ENCODE measurements at regions not wholly inside any gene's neighbourhood (a gene's known extent, or its start where the extent isn't known, plus 50 kb on each side); places are given as distances from the start of the nearest gene placed in this dataset.

- Mint-ChIP-seq H3K36me3 (ENCODE audit: low read depth) (no peaks in the 10 kb centered on the region), H3K9me3 (no peaks in the 10 kb centered on the region), H3K4me3 (no peak overlapping the region), H3K4me1 (no peaks in the 10 kb centered on the region), H3K27me3 (no peaks in the 10 kb centered on the region), H3K27ac (no peak overlapping the region)
- DNase-seq, result no peak
- ChIA-PET POLR2A (no interaction called here), CTCF (no interaction called here)
Measured at GRCh38 chr16:52725461-52725860, 178.5 kb upstream of the TOX3 start.

GRCh38 chr16:52725043-52725442 lies 178.1 kb upstream of the TOX3 start:
- Mint-ChIP-seq H3K4me1 (no peaks in the 10 kb centered on the region), H3K27me3 (no peaks in the 10 kb centered on the region), H3K9me3 (no peaks in the 10 kb centered on the region), H3K36me3 (ENCODE audit: low read depth) (no peaks in the 10 kb centered on the region), H3K27ac (no peak overlapping the region), H3K4me3 (no peak overlapping the region)
- no peak for DNase-seq
- ChIA-PET POLR2A (no interaction called here), CTCF (no interaction called here)

- POLR2A ChIA-PET, result no interaction called here
Measured at GRCh38 chr16:52721331-52721730, 174.4 kb upstream of the TOX3 start.

GRCh38 chr16:52718046-52718445 lies 171.1 kb upstream of the TOX3 start:
- no peaks in the 10 kb centered on the region for H3K4me1 Mint-ChIP-seq
- ChIA-PET CTCF (no interaction called here), POLR2A (no interaction called here)
- H3K27ac Mint-ChIP-seq, result no peak overlapping the region
- H3K9me3 Mint-ChIP-seq, result peaks cover 7% of the 10 kb centered on the region
- H3K36me3 Mint-ChIP-seq (ENCODE audit: low read depth), result no peaks in the 10 kb centered on the region
- no peak overlapping the region for H3K4me3 Mint-ChIP-seq
- no peak for DNase-seq
- no peaks in the 10 kb centered on the region for H3K27me3 Mint-ChIP-seq

More at GRCh38 chr16:52721331-52721730, 174.4 kb upstream of the TOX3 start:
- H3K9me3 Mint-ChIP-seq, result peaks cover 5% of the 10 kb centered on the region
- H3K4me3 Mint-ChIP-seq, result no peak overlapping the region
- no peaks in the 10 kb centered on the region for H3K4me1 Mint-ChIP-seq
- no peak for DNase-seq
- CTCF ChIA-PET, result no interaction called here
- H3K36me3 Mint-ChIP-seq (ENCODE audit: low read depth), result no peaks in the 10 kb centered on the region
- no peaks in the 10 kb centered on the region for H3K27me3 Mint-ChIP-seq
- H3K27ac Mint-ChIP-seq, result no peak overlapping the region

- no peaks in the 10 kb centered on the region for H3K4me1 Mint-ChIP-seq
- no peak overlapping the region for H3K27ac Mint-ChIP-seq
- ChIA-PET CTCF (no interaction called here), POLR2A (no interaction called here)
- H3K36me3 Mint-ChIP-seq (ENCODE audit: low read depth), result no peaks in the 10 kb centered on the region
- H3K27me3 Mint-ChIP-seq, result no peaks in the 10 kb centered on the region
- H3K4me3 Mint-ChIP-seq, result no peak overlapping the region
- DNase-seq, result no peak
- H3K9me3 Mint-ChIP-seq, result peaks cover 7% of the 10 kb centered on the region
Measured at GRCh38 chr16:52713740-52714139, 166.8 kb upstream of the TOX3 start.

GRCh38 chr16:52709306-52709705 lies 162.4 kb upstream of the TOX3 start:
- Mint-ChIP-seq H3K36me3 (ENCODE audit: low read depth) (no peaks in the 10 kb centered on the region), H3K4me1 (no peaks in the 10 kb centered on the region), H3K9me3 (no peaks in the 10 kb centered on the region), H3K27me3 (no peaks in the 10 kb centered on the region), H3K27ac (no peak overlapping the region), H3K4me3 (no peak overlapping the region)
- POLR2A ChIA-PET, result no interaction called here
- DNase-seq, result no peak
- CTCF ChIA-PET, result no interaction called here

- H3K36me3 Mint-ChIP-seq (ENCODE audit: low read depth), result no peaks in the 10 kb centered on the region
- CTCF ChIA-PET, result no interaction called here
Measured at GRCh38 chr16:52708476-52708875, 161.5 kb upstream of the TOX3 start.

GRCh38 chr16:52707676-52708337 lies 160.9 kb upstream of the TOX3 start:
- ChIA-PET CTCF (no interaction called here), POLR2A (no interaction called here)
- H3K9me3 Mint-ChIP-seq, result no peaks in the 10 kb centered on the region

More at GRCh38 chr16:52708476-52708875, 161.5 kb upstream of the TOX3 start:
- Mint-ChIP-seq H3K27ac (no peak overlapping the region), H3K27me3 (no peaks in the 10 kb centered on the region), H3K4me1 (no peaks in the 10 kb centered on the region), H3K9me3 (no peaks in the 10 kb centered on the region), H3K4me3 (no peak overlapping the region)
- POLR2A ChIA-PET, result no interaction called here
- no peak for DNase-seq

GRCh38 chr16:52705122-52705521 lies 158.2 kb upstream of the TOX3 start:
- Mint-ChIP-seq H3K27ac (no peak overlapping the region), H3K4me3 (no peak overlapping the region), H3K9me3 (peaks cover 2% of the 10 kb centered on the region), H3K4me1 (no peaks in the 10 kb centered on the region), H3K36me3 (ENCODE audit: low read depth) (no peaks in the 10 kb centered on the region), H3K27me3 (no peaks in the 10 kb centered on the region)
- DNase-seq, result no peak
- POLR2A ChIA-PET, result no interaction called here
- CTCF ChIA-PET, result no interaction called here

More at GRCh38 chr16:52707676-52708337, 160.9 kb upstream of the TOX3 start:
- Mint-ChIP-seq H3K36me3 (ENCODE audit: low read depth) (no peaks in the 10 kb centered on the region), H3K27ac (no peak overlapping the region), H3K4me1 (no peaks in the 10 kb centered on the region), H3K4me3 (no peak overlapping the region), H3K27me3 (no peaks in the 10 kb centered on the region)
- no peak for DNase-seq

GRCh38 chr16:52697971-52698370 lies 151.0 kb upstream of the TOX3 start:
- H3K27ac Mint-ChIP-seq, result no peak overlapping the region
- peaks cover 11% of the 10 kb centered on the region for H3K9me3 Mint-ChIP-seq
- H3K4me1 Mint-ChIP-seq, result no peaks in the 10 kb centered on the region
- DNase-seq, result no peak
- H3K4me3 Mint-ChIP-seq, result no peak overlapping the region
- H3K27me3 Mint-ChIP-seq, result no peaks in the 10 kb centered on the region
- no peaks in the 10 kb centered on the region for H3K36me3 Mint-ChIP-seq (ENCODE audit: low read depth)
- POLR2A ChIA-PET, result no interaction called here
- CTCF ChIA-PET, result no interaction called here

- ChIA-PET CTCF (no interaction called here), POLR2A (no interaction called here)
- Mint-ChIP-seq H3K9me3 (peaks cover 11% of the 10 kb centered on the region), H3K4me1 (no peaks in the 10 kb centered on the region), H3K27me3 (no peaks in the 10 kb centered on the region), H3K36me3 (ENCODE audit: low read depth) (no peaks in the 10 kb centered on the region), H3K27ac (no peak overlapping the region), H3K4me3 (no peak overlapping the region)
- no peak for DNase-seq
Measured at GRCh38 chr16:52696126-52696525, 149.2 kb upstream of the TOX3 start.

- Mint-ChIP-seq H3K4me3 (no peak overlapping the region), H3K27ac (no peak overlapping the region), H3K27me3 (no peaks in the 10 kb centered on the region), H3K9me3 (peaks cover 14% of the 10 kb centered on the region), H3K36me3 (ENCODE audit: low read depth) (no peaks in the 10 kb centered on the region), H3K4me1 (no peaks in the 10 kb centered on the region)
- no peak for DNase-seq
- ChIA-PET CTCF (no interaction called here), POLR2A (no interaction called here)
Measured at GRCh38 chr16:52690468-52690867, 143.5 kb upstream of the TOX3 start.

GRCh38 chr16:52680993-52681392 lies 134.1 kb upstream of the TOX3 start:
- POLR2A ChIA-PET, result no interaction called here
- CTCF ChIA-PET, result no interaction called here
- Mint-ChIP-seq H3K4me3 (no peak overlapping the region), H3K4me1 (no peaks in the 10 kb centered on the region), H3K9me3 (no peaks in the 10 kb centered on the region), H3K27me3 (no peaks in the 10 kb centered on the region), H3K27ac (no peak overlapping the region), H3K36me3 (ENCODE audit: low read depth) (no peaks in the 10 kb centered on the region)
- no peak for DNase-seq

- ChIA-PET CTCF (no interaction called here), POLR2A (no interaction called here)
- no peaks in the 10 kb centered on the region for H3K36me3 Mint-ChIP-seq (ENCODE audit: low read depth)
- no peak overlapping the region for H3K4me3 Mint-ChIP-seq
- DNase-seq, result no peak
- H3K9me3 Mint-ChIP-seq, result peaks cover 9% of the 10 kb centered on the region
- H3K4me1 Mint-ChIP-seq, result no peaks in the 10 kb centered on the region
- no peaks in the 10 kb centered on the region for H3K27me3 Mint-ChIP-seq
- no peak overlapping the region for H3K27ac Mint-ChIP-seq
Measured at GRCh38 chr16:52677501-52677900, 130.6 kb upstream of the TOX3 start.

GRCh38 chr16:52676959-52677358 lies 130.0 kb upstream of the TOX3 start:
- ChIA-PET CTCF (no interaction called here), POLR2A (no interaction called here)
- Mint-ChIP-seq H3K4me1 (no peaks in the 10 kb centered on the region), H3K9me3 (peaks cover 9% of the 10 kb centered on the region), H3K27ac (no peak overlapping the region), H3K4me3 (no peak overlapping the region), H3K27me3 (no peaks in the 10 kb centered on the region), H3K36me3 (ENCODE audit: low read depth) (no peaks in the 10 kb centered on the region)
- DNase-seq, result no peak

All from activated CD4-positive, alpha-beta memory T cell treated with anti-CD3 and anti-CD28 coated beads, Interleukin-2, amount 10 ng/mL, durations not matched to agents 7 days and 5 days (primary cell).